ENCODE measurements at regions not wholly inside any gene's neighbourhood (a gene's known extent, or its start where the extent isn't known, plus 50 kb on each side); places are given as distances from the start of the nearest gene placed in this dataset.

GRCh38 chr18:76547296-76547695, 52.3 kb upstream of the ZNF516 start:
- H3K27me3 ChIP-seq (ENCODE audit: insufficient read depth, insufficient read length), result no peaks in the 10 kb centered on the region
- no peaks in the 10 kb centered on the region for H3K4me1 ChIP-seq (ENCODE audit: insufficient read depth, insufficient read length)
- no peaks in the 10 kb centered on the region for H3K9me3 ChIP-seq (ENCODE audit: insufficient read depth, low read length)
- no peak overlapping the region for H3K9ac ChIP-seq (ENCODE audit: insufficient read length, low read depth)
- H3K4me3 ChIP-seq (ENCODE audit: insufficient read length, low read depth), result no peak overlapping the region
- TF ChIP-seq ZNF274 (IDR thresholded peaks at IDR 0.05; ENCODE audit: low read depth, low read length), result no peak
- no peak for TF ChIP-seq YY1 (IDR thresholded peaks at IDR 0.05; ENCODE audit: insufficient read depth, insufficient read length)
- TF ChIP-seq SUZ12 (IDR thresholded peaks at IDR 0.05; ENCODE audit: extremely low read depth, insufficient read depth, insufficient read length), result no peak
- no peak for DNase-seq (ENCODE audit: low read depth, low spot score)
- H3K36me3 ChIP-seq (ENCODE audit: insufficient read depth, insufficient read length, low read length), result no peaks in the 10 kb centered on the region

GRCh38 chr18:76546436-76546835, 51.4 kb upstream of the ZNF516 start:
- TF ChIP-seq YY1 (IDR thresholded peaks at IDR 0.05; ENCODE audit: insufficient read depth, insufficient read length) (no peak), ZNF274 (IDR thresholded peaks at IDR 0.05; ENCODE audit: low read depth, low read length) (no peak), SUZ12 (IDR thresholded peaks at IDR 0.05; ENCODE audit: extremely low read depth, insufficient read depth, insufficient read length) (no peak)
- Histone ChIP-seq H3K4me3 (ENCODE audit: insufficient read length, low read depth) (no peak overlapping the region), H3K27me3 (ENCODE audit: insufficient read depth, insufficient read length) (no peaks in the 10 kb centered on the region), H3K4me1 (ENCODE audit: insufficient read depth, insufficient read length) (no peaks in the 10 kb centered on the region), H3K9ac (ENCODE audit: insufficient read length, low read depth) (no peak overlapping the region), H3K9me3 (ENCODE audit: insufficient read depth, low read length) (no peaks in the 10 kb centered on the region), H3K36me3 (ENCODE audit: insufficient read depth, insufficient read length, low read length) (no peaks in the 10 kb centered on the region)
- DNase-seq (ENCODE audit: low read depth, low spot score), result no peak

GRCh38 chr18:76546088-76546435, 51.0 kb upstream of the ZNF516 start:
- H3K27me3 ChIP-seq (ENCODE audit: insufficient read depth, insufficient read length), result no peaks in the 10 kb centered on the region
- H3K9me3 ChIP-seq (ENCODE audit: insufficient read depth, low read length), result no peaks in the 10 kb centered on the region
- no peak for TF ChIP-seq ZNF274 (IDR thresholded peaks at IDR 0.05; ENCODE audit: low read depth, low read length)
- TF ChIP-seq YY1 (IDR thresholded peaks at IDR 0.05; ENCODE audit: insufficient read depth, insufficient read length), result no peak
- TF ChIP-seq SUZ12 (IDR thresholded peaks at IDR 0.05; ENCODE audit: extremely low read depth, insufficient read depth, insufficient read length), result no peak
- H3K36me3 ChIP-seq (ENCODE audit: insufficient read depth, insufficient read length, low read length), result no peaks in the 10 kb centered on the region
- DNase-seq (ENCODE audit: low read depth, low spot score), result no peak
- H3K4me3 ChIP-seq (ENCODE audit: insufficient read length, low read depth), result no peak overlapping the region
- no peaks in the 10 kb centered on the region for H3K4me1 ChIP-seq (ENCODE audit: insufficient read depth, insufficient read length)
- no peak overlapping the region for H3K9ac ChIP-seq (ENCODE audit: insufficient read length, low read depth)

GRCh38 chr18:76545433-76546087, 50.5 kb upstream of the ZNF516 start:
- DNase-seq (ENCODE audit: low read depth, low spot score), result no peak
- Histone ChIP-seq H3K4me3 (ENCODE audit: insufficient read length, low read depth) (no peak overlapping the region), H3K9ac (ENCODE audit: insufficient read length, low read depth) (no peak overlapping the region), H3K9me3 (ENCODE audit: insufficient read depth, low read length) (no peaks in the 10 kb centered on the region), H3K36me3 (ENCODE audit: insufficient read depth, insufficient read length, low read length) (no peaks in the 10 kb centered on the region), H3K27me3 (ENCODE audit: insufficient read depth, insufficient read length) (no peaks in the 10 kb centered on the region), H3K4me1 (ENCODE audit: insufficient read depth, insufficient read length) (no peaks in the 10 kb centered on the region)
- TF ChIP-seq YY1 (IDR thresholded peaks at IDR 0.05; ENCODE audit: insufficient read depth, insufficient read length), result no peak
- no peak for TF ChIP-seq ZNF274 (IDR thresholded peaks at IDR 0.05; ENCODE audit: low read depth, low read length)
- TF ChIP-seq SUZ12 (IDR thresholded peaks at IDR 0.05; ENCODE audit: extremely low read depth, insufficient read depth, insufficient read length), result no peak

- no peaks in the 10 kb centered on the region for H3K36me3 ChIP-seq (ENCODE audit: insufficient read depth, insufficient read length, low read length)
- H3K4me1 ChIP-seq (ENCODE audit: insufficient read depth, insufficient read length), result no peaks in the 10 kb centered on the region
- TF ChIP-seq ZNF274 (IDR thresholded peaks at IDR 0.05; ENCODE audit: low read depth, low read length) (no peak), SUZ12 (IDR thresholded peaks at IDR 0.05; ENCODE audit: extremely low read depth, insufficient read depth, insufficient read length) (no peak), YY1 (IDR thresholded peaks at IDR 0.05; ENCODE audit: insufficient read depth, insufficient read length) (no peak)
- no peaks in the 10 kb centered on the region for H3K27me3 ChIP-seq (ENCODE audit: insufficient read depth, insufficient read length)
- H3K4me3 ChIP-seq (ENCODE audit: insufficient read length, low read depth), result no peak overlapping the region
- DNase-seq (ENCODE audit: low read depth, low spot score), result no peak
- H3K9me3 ChIP-seq (ENCODE audit: insufficient read depth, low read length), result no peaks in the 10 kb centered on the region
- no peak overlapping the region for H3K9ac ChIP-seq (ENCODE audit: insufficient read length, low read depth)
These were observed 49.7 kb upstream of the ZNF516 start for GRCh38 chr18:76544511-76545345.
